Colon (tissue), 2 donors: ENCODE measurements at regions not wholly inside any gene's neighbourhood (a gene's known extent, or its start where the extent isn't known, plus 50 kb on each side); places are given as distances from the start of the nearest gene placed in this dataset.

Experiments used
- FAIRE-seq: peaks from 2 replicates; lab custom pipeline; 2012; peaks lifted over from hg19 to GRCh38; lab: Jason Lieb, UNC
- donor health status: control.
- donor health status: control.

DNA sequence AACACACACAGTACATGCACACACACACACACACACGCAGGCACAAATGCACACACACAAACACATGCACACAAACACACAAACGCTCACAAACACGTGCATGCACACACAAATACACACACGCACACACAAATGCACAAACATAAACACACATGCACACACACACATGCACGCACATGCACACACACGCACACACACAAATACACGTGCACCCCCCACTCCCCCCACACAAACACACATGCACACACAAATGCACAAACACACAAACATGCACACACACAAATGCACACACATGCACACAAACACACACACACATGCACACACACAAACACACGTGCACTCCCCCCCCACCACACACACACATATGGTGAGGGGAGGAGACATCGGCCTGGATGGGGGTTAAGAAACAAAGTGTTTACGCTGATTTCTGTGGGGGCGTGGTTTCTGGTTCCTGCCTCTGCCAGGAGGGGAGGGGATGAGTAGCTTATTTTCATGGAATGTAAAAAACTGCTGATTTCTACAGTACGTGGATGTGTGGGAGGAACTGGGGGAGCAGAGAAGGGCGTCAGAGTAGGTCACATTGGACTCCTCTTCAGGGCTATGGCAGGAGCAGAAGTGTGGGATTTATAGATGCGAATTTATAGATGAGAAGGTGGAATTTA lies 607.2 kb downstream of the QKI start:
- no peak for FAIRE-seq

DNA sequence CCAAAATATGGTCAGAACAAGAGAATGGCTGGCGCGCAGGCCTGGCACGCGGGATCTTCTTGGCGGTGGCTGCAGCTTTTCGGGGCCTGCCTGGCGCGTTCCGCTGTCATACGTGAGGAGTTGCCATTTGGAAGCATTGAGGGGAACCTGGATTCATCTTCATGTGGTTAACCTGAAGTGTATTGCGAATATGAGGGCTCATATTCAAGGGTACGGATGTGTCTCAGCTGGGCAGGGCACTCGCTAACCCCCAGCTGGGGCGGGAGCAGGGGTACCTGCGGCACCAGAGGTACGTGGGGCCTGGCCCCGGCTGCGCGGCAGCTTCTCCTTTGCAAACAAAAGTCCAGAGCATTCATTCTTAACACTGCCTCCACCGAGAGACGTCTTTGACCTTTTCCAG lies 605.6 kb downstream of the QKI start:
- FAIRE-seq, result no peak

DNA sequence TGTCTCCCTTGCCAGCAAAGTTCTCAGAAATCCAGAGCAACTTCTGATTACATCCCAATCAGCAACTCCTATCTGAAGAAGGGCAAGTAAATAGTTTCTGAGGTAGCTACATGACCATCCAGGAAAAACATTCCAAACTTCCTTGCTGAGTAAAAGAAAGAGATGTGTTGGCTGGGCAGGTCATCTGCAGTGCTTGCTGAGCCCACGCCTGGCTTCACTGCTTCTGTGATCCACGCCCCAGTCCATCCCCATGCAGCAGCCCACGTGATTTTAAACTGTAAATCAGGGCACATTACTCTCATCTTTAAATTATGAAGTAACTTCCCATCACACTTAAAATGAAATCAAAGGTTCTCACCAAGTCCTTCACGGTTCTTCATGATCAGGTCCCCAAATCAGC lies 603.6 kb downstream of the QKI start:
- FAIRE-seq, result no peak

DNA sequence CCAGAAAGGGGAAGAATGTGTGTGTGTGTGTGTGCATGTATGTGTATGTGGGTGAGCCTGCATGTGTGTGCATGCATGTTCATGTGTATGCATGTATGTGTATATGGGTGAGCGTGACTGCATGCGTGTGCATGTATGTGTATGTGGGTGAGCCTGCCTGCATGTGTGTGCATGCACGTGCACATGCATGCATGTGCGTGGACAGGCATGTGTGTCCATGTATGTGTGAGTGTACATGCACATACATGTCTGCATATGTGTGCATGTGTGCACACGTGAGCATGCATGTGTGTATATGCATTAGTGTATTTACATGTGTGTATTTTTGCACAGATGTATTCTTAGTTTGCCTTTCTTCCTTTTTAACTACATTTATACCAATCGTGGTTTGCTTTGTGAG lies 601.5 kb downstream of the QKI start:
- no peak for FAIRE-seq

DNA sequence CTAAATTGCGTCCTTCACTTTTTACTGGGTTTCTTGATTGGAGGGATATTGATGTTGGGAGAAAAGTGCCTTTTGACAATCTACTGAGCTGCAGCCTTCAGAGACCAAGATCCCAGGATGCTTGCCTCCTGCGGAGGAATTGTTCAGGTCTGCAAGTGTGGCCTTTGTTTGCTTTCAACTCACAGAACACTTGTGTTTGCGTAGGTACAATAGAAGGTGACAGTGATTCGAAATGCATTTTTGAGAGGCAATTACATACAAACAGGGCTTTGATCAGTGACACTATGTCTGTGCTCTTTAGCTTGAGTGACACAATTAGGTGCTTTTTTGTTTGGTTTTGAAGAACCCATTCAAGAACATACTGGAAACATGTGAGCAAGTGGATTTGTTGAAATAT lies 600.6 kb downstream of the QKI start:
- no peak for FAIRE-seq

DNA sequence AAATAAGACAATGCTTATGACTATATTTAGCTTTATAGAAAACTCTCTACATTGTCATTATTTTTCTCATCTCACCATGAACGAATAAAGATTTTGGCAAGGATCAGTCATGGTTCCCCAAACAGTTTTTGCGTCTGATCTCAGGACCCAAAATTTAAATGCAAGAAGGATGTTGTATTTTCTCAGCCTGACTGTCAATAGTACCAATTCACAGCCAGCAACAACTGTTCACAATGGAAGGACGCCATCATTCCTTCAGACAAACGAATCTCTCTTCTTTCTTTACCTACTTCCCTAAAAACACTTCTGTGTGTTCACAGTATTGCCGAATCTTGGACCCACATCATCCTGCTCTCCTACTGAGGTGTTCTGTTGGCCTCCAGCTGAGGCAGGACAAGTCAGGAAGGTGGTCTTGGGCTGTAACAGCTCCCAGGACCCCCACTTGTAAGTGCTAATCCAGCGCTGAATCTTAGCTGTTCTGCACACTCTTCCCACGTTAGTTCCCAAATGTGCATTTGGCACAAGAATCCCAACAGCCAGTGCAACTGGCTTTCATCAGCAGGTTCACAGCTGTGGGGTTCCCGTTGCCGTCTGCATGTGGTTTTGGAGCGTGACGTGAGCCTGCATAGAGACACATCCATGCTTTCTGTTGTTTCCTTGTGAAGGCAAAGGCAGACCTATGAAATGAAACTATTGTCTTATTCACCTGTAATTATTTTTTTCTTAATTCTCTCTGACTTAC lies 600.0 kb downstream of the QKI start:
- FAIRE-seq, result no peak

DNA sequence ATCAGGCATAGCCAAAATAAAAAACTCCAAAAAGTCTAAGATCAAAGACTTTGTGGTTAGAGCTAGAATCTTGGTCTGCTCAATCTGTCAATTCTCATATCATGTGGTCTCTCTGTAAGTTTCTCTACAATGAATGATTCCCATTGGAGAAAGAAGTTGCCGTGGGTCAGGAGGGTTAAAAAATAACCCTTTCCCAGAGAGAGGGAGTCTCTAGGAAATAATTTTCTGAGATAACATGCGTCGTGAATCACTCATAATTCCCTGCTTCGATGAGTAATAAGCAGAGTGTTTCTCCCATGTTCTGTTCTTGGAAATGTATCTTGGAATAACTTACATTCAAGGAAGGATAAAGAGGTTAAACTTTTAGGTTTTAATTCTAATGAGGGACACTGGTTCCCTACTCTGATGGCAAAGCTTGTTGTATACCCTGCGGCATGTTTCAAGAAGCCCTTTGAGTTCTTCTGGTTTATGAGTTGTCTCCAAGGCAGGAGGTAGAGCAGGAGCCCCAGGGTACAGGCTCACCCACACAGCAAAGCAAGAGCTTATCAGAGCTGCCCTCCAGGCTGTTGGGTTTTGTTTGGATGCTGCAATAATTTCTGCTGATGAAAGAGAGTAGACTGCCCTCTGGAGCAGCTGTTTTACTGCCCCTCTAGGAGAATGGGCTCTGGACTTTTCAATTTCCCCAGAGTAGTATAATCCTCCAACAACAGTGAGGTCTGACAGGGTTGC lies 599.1 kb downstream of the QKI start:
- no peak for FAIRE-seq

DNA sequence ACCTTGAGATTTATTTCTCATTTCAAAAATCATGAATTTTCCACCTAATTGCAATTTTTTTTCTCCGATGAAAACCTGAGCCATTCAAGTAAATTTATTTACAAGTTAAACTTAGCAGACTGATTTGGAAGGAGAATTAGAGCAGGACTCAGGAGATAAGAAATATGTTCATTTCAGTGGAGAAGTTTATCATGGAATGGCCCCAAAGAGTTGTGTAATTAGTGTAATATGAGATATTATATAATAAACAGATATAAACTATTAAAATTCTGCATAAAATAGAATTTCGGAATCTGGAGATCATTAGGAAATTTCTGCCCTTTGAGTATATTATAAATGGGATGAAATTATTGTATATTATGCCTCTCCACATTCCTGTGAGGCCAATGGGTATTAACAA lies 596.8 kb downstream of the QKI start:
- no peak for FAIRE-seq

DNA sequence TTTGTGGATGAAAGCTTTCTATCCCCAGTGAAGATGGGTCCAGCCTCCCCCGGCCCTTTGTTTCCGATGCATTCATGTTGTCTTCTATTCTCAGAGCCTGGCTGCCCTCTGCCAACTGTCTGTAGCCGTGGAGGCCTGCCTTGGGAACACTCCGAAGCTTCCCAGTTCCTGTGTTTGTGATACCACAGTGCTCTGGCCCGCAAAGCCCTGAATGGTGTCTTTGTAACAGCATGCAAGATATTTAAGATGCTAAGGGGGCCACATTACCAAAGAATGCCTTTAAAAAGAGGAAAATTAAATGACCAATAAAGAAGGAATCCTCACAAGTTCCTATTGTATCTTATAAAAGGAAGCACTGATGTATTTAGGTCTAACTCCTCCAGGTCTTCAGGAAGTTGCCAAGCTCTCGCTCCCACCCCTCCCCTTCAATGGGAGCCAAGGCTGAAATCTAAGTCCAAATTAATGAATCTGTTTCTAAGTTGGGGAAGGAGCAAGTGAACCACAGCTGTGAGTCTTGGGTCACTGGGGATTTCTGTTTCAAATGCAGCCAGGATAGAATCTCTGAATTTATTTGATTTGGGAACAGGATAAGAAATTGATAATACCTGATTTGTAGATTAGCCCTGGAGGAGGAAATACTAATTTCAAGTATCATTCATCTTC lies 596.1 kb downstream of the QKI start:
- FAIRE-seq, result no peak

DNA sequence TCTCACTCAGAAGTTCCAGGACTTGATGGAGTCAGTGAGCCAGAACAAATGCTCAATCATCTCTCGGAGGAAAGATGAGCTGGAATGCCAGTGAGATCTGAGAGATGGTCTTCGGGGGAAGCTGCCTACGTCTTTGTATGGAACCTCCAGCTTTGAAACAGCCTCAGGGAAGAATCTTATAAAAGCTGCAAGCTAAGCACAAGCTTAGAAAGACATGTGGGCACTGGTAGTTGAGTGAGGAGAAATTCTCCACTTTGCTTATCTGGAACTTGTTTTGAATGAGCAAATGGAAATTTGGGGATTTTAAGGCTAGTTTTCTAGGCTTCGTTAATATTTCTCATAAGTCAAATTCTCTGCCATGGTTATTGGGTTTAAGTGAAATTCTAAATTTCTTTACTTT lies 594.4 kb downstream of the QKI start:
- FAIRE-seq, result no peak

DNA sequence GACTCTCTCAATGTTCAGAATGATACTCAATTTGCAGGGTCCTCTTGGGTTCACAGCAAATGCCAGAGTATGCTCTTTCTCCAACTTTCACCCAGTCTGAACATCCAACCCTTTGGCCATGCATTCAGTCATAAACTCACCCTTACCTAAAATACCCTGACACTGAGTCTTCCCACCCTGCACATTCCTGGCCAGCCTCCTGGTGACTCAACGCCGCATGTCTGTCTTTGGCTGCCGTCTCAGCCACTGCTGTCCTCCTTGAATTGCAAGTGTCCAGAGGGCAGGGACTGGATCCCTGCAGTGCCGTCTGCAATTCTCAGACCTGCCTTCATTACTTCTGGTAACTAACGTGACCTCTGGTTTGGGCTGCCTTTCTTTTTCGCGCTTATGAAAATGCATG lies 593.4 kb downstream of the QKI start:
- FAIRE-seq, result no peak

DNA sequence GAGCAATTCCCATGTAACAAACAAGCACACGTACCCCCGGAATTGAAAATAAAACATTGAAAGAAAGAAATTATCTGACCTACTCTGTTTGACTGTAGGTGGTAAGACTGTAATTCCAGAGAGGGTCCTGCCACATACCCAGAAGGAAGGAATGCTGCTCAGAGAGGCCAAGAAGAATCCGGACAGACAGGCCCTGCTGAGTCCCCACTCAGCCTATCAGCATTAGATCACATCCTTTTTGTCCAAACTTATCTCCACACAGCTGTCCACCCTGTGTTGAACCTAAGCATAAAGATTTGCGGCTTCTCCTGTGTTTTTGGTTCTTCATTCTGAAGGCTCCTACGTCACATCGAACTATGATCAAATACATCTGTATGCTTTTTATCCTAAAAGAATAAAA lies 591.9 kb downstream of the QKI start:
- no peak for FAIRE-seq

DNA sequence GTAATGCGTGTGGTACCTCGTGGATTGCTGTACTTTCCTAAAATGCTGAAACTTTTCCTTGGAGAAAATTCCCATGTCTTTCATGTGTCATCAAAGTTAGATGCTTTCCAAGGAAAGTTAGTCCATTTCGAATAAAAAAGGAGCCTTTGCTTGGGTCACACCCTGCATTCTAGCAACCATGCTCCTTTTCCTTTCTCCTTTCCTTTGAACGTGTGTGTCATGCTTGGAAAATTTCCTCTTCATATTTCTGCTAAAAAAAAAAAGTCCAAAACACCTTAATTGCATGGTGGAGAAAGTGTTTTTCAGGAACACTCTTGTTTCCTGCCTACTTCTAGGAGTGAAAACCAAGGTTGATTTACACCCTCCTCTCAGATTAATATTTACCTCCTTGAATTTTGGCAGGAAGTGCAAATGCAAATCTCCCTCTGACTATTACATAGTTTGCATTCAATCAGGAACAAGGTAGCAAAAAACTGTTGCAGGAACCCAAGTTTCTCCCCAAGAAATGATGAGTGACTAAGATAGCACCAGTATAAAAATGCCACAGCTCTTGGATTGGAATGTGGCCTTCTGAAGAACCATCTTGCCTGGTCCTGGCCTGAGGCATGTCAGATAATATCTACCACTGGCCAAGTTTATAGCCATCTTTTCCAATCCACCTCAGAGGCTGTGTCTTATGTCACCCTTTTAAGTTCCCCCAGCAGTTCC lies 590.6 kb downstream of the QKI start:
- no peak for FAIRE-seq

DNA sequence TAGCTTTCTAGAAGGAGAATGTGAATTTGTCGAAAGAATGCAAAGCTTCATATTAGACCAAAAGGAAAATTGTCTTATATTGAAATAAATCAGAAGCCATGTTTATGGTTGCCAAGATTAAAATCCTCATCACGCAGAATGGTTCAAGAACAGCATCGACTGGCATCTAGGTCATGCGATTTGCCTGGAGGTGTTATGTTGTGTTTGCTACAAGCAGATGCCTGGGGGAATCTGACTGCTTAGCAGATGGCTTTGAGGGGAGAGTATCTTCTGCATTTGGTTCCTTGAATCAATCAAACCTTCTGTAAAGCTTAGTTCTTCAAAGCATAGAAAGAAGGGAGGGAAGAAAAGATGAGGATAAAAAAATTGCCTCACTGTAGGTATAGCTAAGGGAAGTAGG lies 585.8 kb downstream of the QKI start:
- FAIRE-seq, result no peak

DNA sequence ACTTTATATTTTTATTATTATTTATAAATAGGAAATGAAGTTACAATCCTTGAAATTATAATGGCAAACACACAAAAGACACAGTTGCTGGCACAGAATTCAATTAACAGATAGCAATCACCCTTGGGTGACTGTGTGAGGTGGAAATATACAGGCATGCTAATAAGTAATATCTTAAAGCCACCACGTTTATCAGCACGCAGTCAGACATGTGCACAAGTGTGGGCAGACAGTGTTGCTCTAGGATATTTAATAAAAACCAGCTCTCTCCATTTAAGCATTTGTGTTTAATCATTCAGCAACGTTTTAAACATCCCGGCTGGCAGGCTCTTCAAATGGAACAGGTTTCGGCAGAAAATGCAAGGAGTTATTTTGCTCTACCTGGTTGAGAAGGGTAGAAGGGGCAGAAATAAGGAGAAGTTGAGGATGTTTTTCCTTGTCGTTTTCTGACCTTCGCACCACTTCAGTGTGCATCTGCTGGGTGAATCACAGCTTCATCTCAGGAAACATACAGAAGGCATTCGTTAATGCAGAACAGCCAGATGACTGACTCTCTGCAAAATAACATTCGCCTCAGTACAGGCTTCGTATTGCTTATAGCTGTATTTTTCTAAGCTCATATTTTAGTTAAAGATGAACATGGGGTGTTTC lies 585.1 kb downstream of the QKI start:
- FAIRE-seq, result no peak

DNA sequence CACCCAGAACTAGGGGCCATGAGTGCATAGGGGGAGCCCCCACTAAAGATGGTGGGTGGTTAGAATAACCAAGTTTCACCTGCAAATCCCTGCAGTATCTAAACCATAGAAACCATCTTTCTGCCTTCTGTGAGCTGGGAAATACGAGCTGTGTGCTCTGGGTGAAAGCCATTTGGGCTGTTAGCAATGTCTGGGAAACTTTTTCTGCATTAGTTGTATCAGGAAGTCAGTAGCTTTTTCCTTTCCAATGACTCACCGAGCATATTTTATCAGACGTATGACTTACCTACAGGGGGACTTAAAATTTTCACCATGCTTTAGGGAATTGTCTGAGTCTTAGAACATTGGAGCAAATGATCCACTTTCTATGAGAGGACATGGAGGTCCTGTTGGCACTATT lies 584.0 kb downstream of the QKI start:
- no peak for FAIRE-seq

DNA sequence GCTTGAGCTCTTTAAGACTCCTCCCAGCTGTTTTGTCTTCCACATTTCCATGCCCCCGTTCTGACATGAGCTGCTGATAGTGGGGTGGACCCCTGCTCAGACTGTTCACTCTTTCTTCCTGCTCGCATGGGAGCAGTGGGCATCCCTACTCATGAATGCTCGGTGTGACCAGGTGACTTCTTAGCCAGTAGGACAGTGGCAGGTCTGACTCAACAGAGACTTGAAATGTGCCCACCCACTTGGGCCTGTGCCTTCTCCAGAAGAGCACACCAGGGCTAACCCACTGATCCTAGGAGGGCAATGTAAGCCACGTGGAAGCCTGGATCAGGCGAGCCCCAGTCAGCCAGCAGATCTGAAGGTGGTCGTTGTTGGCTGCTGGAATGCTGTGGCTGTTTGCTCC lies 582.0 kb downstream of the QKI start:
- no peak for FAIRE-seq

DNA sequence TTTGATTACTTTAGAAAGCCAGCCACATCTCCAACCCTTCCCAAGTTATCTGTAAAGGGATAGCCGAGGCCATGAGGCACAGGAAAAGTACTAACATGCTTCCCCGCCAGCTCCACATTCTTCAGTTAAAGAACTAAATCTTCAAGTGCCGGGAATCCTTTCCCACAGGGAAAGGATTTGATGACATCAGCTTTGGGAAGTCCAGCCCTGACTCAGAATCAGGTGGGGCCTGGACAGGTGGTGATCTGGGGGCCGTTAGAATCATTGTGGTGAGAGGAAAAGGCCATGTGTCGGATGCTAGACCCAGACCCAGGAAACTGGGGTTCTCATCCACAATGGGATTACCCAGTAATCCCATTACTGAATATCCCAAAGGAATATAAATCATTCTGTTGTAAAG lies 580.0 kb downstream of the QKI start:
- FAIRE-seq, result no peak

DNA sequence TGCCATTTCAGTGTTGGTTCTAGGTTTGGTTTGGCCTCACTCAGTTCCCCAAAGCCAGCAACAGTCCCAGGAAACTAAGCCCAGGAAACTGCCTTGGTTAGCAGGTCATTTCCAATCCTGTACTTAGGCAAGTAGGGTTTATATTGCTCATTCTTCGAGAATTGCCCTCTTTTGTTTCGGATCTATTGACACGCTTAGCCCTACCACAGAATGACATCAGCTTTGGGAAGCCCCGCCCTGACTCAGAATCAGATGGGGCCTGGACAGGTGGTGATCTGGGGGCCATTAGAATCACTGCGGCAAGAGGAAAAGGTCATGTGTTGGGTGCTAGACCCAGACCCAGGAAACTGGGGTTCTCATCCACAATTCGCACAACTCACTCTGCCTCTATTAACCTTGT lies 578.2 kb downstream of the QKI start:
- FAIRE-seq, result no peak

DNA sequence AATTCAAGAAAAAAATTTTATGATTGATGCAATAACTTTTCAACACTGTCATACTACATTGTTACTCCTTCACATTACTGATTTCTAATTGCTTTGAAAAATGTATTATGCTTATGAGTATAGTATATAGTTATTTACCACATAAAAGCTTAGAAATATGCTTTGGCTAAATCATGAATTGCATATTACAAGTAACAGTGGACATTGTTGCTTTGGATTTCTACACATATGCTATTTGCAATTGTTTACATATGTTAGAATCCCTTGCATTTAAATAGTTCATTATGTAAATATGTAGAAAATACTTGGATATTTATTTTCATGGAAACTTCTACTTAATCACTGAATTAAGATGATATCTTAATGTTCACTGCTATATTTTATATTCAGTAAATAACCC lies 577.5 kb downstream of the QKI start:
- FAIRE-seq, result no peak

DNA sequence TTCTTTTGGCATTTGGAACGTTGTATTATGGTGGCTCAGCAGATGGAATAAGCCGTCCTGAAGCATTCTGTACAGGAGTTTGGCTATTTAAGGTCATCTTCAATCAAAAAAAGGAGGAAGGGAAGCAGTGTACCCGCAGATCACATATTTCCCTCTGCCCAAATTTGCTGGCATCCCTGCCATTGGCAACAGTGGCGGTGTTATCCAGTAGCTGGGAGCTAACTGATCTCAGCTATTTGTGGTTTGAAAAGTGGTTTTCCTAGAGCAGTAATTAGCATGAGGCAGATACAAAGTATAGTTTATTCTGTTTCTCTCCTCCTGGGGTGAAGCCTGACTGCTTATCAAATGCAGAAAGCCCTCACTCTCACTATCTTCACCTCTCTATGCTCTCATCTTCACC lies 576.8 kb downstream of the QKI start:
- no peak for FAIRE-seq

DNA sequence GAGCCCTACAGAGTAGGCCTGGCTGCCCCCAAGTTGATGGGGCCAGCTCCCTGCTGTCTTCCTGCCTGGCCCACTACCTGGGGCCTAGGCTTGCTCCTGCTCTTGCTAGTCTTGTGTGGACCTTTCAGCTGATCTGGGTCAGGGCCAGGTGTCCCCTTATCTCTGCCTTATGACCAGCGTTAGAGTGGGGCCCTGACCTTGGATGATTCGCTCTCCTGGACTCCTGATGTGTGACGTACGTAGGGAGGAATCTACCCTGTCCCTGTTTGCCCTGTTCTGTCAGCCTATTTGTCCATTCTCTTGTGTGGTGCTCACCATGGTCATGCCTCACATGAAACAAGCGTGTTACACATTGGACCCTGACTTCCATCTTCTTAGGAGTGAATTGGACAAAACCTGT lies 571.8 kb downstream of the QKI start:
- no peak for FAIRE-seq
